ENCODE measurements at regions not wholly inside any gene's neighbourhood (a gene's known extent, or its start where the extent isn't known, plus 50 kb on each side); places are given as distances from the start of the nearest gene placed in this dataset.

DNA sequence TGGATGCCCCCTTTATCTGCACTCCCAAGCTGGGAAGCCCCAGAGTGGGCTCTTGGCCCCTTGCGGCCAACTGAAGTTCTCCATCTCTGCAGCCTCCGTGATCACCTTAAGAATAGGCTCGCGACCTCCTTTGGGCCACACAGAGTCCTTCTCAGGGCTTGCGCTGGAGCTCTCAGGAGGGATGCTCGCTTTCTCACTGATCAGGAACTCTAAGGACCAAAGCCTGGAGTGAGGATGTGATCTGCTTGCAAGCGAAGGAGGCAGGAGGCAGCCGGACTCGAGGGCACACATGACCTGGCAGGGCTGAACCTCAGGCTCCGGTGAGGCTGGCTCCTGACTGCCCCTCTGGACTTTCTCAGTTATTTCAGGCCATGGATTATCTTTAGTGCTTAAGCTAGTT, 192.1 kb upstream of the MKI67 start:
- H3K4me1 ChIP-seq (ENCODE audit: control insufficient read depth in 1 of 2, insufficient read depth in 2 of 2, low read length in 2 of 2): no peaks in the 10 kb centered on the region
- ATAC-seq (no peak), DNase-seq (ENCODE audit: low read depth, low spot score) (no peak)
- H3K9me3 ChIP-seq (ENCODE audit: control insufficient read depth in 1 of 2, insufficient read depth in 1 of 2, low read depth in 1 of 2, low read length in 2 of 2): no peaks in the 10 kb centered on the region
- H3K4me3 ChIP-seq (replicated peaks in 1 of 2; ENCODE audit: low read depth in 1 of 2, low read length in 2 of 2): no peak overlapping the region
- H3K36me3 ChIP-seq (ENCODE audit: control insufficient read depth in 1 of 2, insufficient read depth in 2 of 2, low read length in 2 of 2): no peaks in the 10 kb centered on the region
- no peaks in the 10 kb centered on the region for H3K79me2 ChIP-seq (ENCODE audit: insufficient read depth, low read length)
- no peak overlapping the region for H3K27ac ChIP-seq (ENCODE audit: low read depth, low read length)
- peaks cover 57% of the 10 kb centered on the region for H3K27me3 ChIP-seq (ENCODE audit: insufficient read depth, low read length)
- POLR2A ChIA-PET: no interaction called here
- TF ChIP-seq JUND (IDR thresholded peaks at IDR 0.05) (no peak), SRF (IDR thresholded peaks at IDR 0.05; ENCODE audit: low read depth) (no peak), TCF7L2 (IDR thresholded peaks at IDR 0.05; ENCODE audit: borderline replicate concordance, extremely low read depth, insufficient read depth, insufficient read length) (no peak), CBX3 (IDR thresholded peaks at IDR 0.05; ENCODE audit: low read depth) (no peak), POLR2AphosphoS5 (IDR thresholded peaks at IDR 0.05; ENCODE audit: low read depth, low read length) (no peak), CEBPB (IDR thresholded peaks at IDR 0.05; ENCODE audit: low read depth) (no peak), MAX (IDR thresholded peaks at IDR 0.05) (no peak), POLR2A (IDR thresholded peaks at IDR 0.05; ENCODE audit: borderline replicate concordance, extremely low read depth, insufficient read depth, insufficient read length) (no peak), EGR1 (IDR thresholded peaks at IDR 0.05; ENCODE audit: low read depth) (no peak), EZH2 (IDR thresholded peaks at IDR 0.05) (no peak), SP1 (IDR thresholded peaks at IDR 0.05; ENCODE audit: low read depth) (no peak), ZNF274 (IDR thresholded peaks at IDR 0.05; ENCODE audit: low read depth, low read length) (no peak), YY1 (IDR thresholded peaks at IDR 0.05; ENCODE audit: extremely low read depth, insufficient replicate concordance, low read depth, low read length) (no peak), CTCF (IDR thresholded peaks at IDR 0.05 in 2 of 3, conservative IDR thresholded peaks at IDR 0.05 in 1 of 3; ENCODE audit: borderline replicate concordance in 1 of 3, insufficient read depth in 1 of 3, low read depth in 2 of 3, low read length in 2 of 3) (no peak), ZFX (IDR thresholded peaks at IDR 0.05) (no peak), RAD21 (IDR thresholded peaks at IDR 0.05; ENCODE audit: low read depth) (no peak)
- TF ChIP-seq, protein P1, sequence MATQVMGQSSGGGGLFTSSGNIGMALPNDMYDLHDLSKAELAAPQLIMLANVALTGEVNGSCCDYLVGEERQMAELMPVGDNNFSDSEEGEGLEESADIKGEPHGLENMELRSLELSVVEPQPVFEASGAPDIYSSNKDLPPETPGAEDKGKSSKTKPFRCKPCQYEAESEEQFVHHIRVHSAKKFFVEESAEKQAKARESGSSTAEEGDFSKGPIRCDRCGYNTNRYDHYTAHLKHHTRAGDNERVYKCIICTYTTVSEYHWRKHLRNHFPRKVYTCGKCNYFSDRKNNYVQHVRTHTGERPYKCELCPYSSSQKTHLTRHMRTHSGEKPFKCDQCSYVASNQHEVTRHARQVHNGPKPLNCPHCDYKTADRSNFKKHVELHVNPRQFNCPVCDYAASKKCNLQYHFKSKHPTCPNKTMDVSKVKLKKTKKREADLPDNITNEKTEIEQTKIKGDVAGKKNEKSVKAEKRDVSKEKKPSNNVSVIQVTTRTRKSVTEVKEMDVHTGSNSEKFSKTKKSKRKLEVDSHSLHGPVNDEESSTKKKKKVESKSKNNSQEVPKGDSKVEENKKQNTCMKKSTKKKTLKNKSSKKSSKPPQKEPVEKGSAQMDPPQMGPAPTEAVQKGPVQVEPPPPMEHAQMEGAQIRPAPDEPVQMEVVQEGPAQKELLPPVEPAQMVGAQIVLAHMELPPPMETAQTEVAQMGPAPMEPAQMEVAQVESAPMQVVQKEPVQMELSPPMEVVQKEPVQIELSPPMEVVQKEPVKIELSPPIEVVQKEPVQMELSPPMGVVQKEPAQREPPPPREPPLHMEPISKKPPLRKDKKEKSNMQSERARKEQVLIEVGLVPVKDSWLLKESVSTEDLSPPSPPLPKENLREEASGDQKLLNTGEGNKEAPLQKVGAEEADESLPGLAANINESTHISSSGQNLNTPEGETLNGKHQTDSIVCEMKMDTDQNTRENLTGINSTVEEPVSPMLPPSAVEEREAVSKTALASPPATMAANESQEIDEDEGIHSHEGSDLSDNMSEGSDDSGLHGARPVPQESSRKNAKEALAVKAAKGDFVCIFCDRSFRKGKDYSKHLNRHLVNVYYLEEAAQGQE (IDR thresholded peaks at IDR 0.05; ENCODE audit: low read depth): no peak
- TF ChIP-seq, protein P2, sequence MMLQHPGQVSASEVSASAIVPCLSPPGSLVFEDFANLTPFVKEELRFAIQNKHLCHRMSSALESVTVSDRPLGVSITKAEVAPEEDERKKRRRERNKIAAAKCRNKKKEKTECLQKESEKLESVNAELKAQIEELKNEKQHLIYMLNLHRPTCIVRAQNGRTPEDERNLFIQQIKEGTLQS (IDR thresholded peaks at IDR 0.05): no peak
- TF ChIP-seq, protein P3, sequence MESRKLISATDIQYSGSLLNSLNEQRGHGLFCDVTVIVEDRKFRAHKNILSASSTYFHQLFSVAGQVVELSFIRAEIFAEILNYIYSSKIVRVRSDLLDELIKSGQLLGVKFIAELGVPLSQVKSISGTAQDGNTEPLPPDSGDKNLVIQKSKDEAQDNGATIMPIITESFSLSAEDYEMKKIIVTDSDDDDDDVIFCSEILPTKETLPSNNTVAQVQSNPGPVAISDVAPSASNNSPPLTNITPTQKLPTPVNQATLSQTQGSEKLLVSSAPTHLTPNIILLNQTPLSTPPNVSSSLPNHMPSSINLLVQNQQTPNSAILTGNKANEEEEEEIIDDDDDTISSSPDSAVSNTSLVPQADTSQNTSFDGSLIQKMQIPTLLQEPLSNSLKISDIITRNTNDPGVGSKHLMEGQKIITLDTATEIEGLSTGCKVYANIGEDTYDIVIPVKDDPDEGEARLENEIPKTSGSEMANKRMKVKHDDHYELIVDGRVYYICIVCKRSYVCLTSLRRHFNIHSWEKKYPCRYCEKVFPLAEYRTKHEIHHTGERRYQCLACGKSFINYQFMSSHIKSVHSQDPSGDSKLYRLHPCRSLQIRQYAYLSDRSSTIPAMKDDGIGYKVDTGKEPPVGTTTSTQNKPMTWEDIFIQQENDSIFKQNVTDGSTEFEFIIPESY (IDR thresholded peaks at IDR 0.05; ENCODE audit: extremely low read depth, insufficient replicate concordance, low read length): no peak
- no peak overlapping the region for H3K4me2 ChIP-seq (ENCODE audit: low read length)
- CTCF ChIA-PET: no interaction called here
- no TSS peak for BruUV-seq (replicated peaks)
- no peak overlapping the region for H3K9ac ChIP-seq (ENCODE audit: low read length)
- no peaks in the 10 kb centered on the region for H3K9me2 ChIP-seq (ENCODE audit: insufficient read depth)
- intact Hi-C loops (cut with micrococcal nuclease): no loop called here
- RAD21 ChIA-PET (ENCODE audit: low non-redundant PET in 1 of 2, low total read pairs in 2 of 2, uncharacterized antibody in 2 of 2, unreplicated experiment in 2 of 2): no interaction called here
- H2AFZ ChIP-seq (ENCODE audit: low read depth, low read length, poor library complexity, severe bottlenecking): no peak overlapping the region
- H4K20me1 ChIP-seq (ENCODE audit: insufficient read depth): no peaks in the 10 kb centered on the region
